ENCODE measurements at regions not wholly inside any gene's neighbourhood (a gene's known extent, or its start where the extent isn't known, plus 50 kb on each side); places are given as distances from the start of the nearest gene placed in this dataset.

- no peak overlapping the region for H3K27ac Mint-ChIP-seq
- no peaks in the 10 kb centered on the region for H3K36me3 Mint-ChIP-seq (ENCODE audit: low read depth)
- peaks cover 3% of the 10 kb centered on the region for H3K4me1 Mint-ChIP-seq (ENCODE audit: low read depth)
- H3K27me3 Mint-ChIP-seq (ENCODE audit: low read depth), result peaks cover 2% of the 10 kb centered on the region
- H3K9me3 Mint-ChIP-seq, result peaks cover 6% of the 10 kb centered on the region
- H3K4me3 Mint-ChIP-seq, result no peak overlapping the region
Measured at GRCh38 chr10:43980313-43980712, 331.6 kb upstream of the ZNF32 start.

- no peak overlapping the region for H3K4me3 Mint-ChIP-seq
- H3K4me1 Mint-ChIP-seq (ENCODE audit: low read depth), result peaks cover 3% of the 10 kb centered on the region
- H3K27me3 Mint-ChIP-seq (ENCODE audit: low read depth), result peaks cover 2% of the 10 kb centered on the region
- no peak overlapping the region for H3K27ac Mint-ChIP-seq
- no peaks in the 10 kb centered on the region for H3K36me3 Mint-ChIP-seq (ENCODE audit: low read depth)
- peaks cover 7% of the 10 kb centered on the region for H3K9me3 Mint-ChIP-seq
Measured at GRCh38 chr10:43979551-43979950, 330.9 kb upstream of the ZNF32 start.

- Mint-ChIP-seq H3K4me3 (no peak overlapping the region), H3K27ac (no peak overlapping the region), H3K4me1 (ENCODE audit: low read depth) (peaks cover 3% of the 10 kb centered on the region), H3K36me3 (ENCODE audit: low read depth) (no peaks in the 10 kb centered on the region), H3K9me3 (peaks cover 9% of the 10 kb centered on the region), H3K27me3 (ENCODE audit: low read depth) (peaks cover 2% of the 10 kb centered on the region)
Measured at GRCh38 chr10:43978936-43979335, 330.3 kb upstream of the ZNF32 start.

- peaks cover 3% of the 10 kb centered on the region for H3K4me1 Mint-ChIP-seq (ENCODE audit: low read depth)
- no peak overlapping the region for H3K27ac Mint-ChIP-seq
- no peak overlapping the region for H3K4me3 Mint-ChIP-seq
- H3K36me3 Mint-ChIP-seq (ENCODE audit: low read depth), result no peaks in the 10 kb centered on the region
- peaks cover 2% of the 10 kb centered on the region for H3K27me3 Mint-ChIP-seq (ENCODE audit: low read depth)
- H3K9me3 Mint-ChIP-seq, result peaks cover 11% of the 10 kb centered on the region
Measured at GRCh38 chr10:43978091-43978490, 329.4 kb upstream of the ZNF32 start.

- peaks cover 11% of the 10 kb centered on the region for H3K9me3 Mint-ChIP-seq
Measured at GRCh38 chr10:43976292-43976691, 327.6 kb upstream of the ZNF32 start.

GRCh38 chr10:43973801-43974200 is 325.1 kb upstream of the ZNF32 start:
- Mint-ChIP-seq H3K27ac (no peak overlapping the region), H3K9me3 (peaks cover 11% of the 10 kb centered on the region), H3K4me3 (no peak overlapping the region), H3K4me1 (ENCODE audit: low read depth) (no peaks in the 10 kb centered on the region), H3K36me3 (ENCODE audit: low read depth) (no peaks in the 10 kb centered on the region), H3K27me3 (ENCODE audit: low read depth) (peaks cover 2% of the 10 kb centered on the region)

More at GRCh38 chr10:43976292-43976691, 327.6 kb upstream of the ZNF32 start:
- Mint-ChIP-seq H3K36me3 (ENCODE audit: low read depth) (no peaks in the 10 kb centered on the region), H3K27me3 (ENCODE audit: low read depth) (peaks cover 2% of the 10 kb centered on the region), H3K4me3 (no peak overlapping the region), H3K4me1 (ENCODE audit: low read depth) (peaks cover 3% of the 10 kb centered on the region), H3K27ac (no peak overlapping the region)

- Mint-ChIP-seq H3K9me3 (peaks cover 11% of the 10 kb centered on the region), H3K4me3 (no peak overlapping the region), H3K4me1 (ENCODE audit: low read depth) (no peaks in the 10 kb centered on the region), H3K27ac (no peak overlapping the region), H3K36me3 (ENCODE audit: low read depth) (no peaks in the 10 kb centered on the region), H3K27me3 (ENCODE audit: low read depth) (peaks cover 2% of the 10 kb centered on the region)
Measured at GRCh38 chr10:43972976-43973647, 324.4 kb upstream of the ZNF32 start.

DNA sequence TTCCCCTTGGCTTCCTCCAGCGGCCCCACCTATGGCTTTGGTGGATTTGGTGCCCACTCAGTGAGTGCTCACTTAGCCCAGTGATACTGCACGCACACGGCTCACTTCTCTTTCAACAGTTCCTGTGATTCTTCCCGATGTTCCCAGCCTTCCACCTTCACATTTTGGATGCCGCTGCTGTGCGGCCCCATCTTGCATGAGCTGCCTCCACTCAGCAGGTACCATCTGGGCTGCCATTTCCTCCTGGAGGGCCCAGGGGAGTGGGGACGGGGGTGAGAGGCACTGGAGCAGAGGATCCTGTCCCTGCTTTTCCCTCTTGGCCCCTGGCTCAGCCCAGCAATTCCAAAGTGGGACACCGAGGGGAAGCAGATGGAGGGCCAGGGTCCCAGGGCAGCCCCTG is 323.3 kb upstream of the ZNF32 start:
- no peaks in the 10 kb centered on the region for H3K4me1 Mint-ChIP-seq (ENCODE audit: low read depth)
- peaks cover 7% of the 10 kb centered on the region for H3K27me3 Mint-ChIP-seq (ENCODE audit: low read depth)
- H3K36me3 Mint-ChIP-seq (ENCODE audit: low read depth), result no peaks in the 10 kb centered on the region
- H3K9me3 Mint-ChIP-seq, result peaks cover 11% of the 10 kb centered on the region
- H3K27ac Mint-ChIP-seq, result no peak overlapping the region
- H3K4me3 Mint-ChIP-seq, result no peak overlapping the region

DNA sequence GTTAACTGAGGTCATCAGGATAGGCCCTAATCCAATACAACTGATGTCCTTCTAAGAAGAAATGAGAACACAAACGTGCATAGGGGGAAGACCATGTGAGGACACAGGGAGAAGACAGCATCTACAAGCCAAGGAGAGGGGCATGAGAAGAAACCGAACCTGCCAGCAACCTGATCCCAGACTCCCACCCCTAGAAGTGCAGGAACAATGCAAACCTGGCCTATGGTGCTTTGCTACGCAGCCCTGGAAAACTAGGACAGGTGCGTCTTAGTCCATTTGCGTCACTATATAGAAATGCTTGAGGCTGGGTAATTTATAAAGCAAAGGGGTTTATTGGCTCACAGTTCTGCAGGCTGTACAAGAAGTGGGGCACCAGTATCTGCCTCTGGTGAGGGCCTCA is 322.6 kb upstream of the ZNF32 start:
- Mint-ChIP-seq H3K27me3 (ENCODE audit: low read depth) (peaks cover 5% of the 10 kb centered on the region), H3K4me3 (no peak overlapping the region), H3K4me1 (ENCODE audit: low read depth) (no peaks in the 10 kb centered on the region), H3K27ac (no peak overlapping the region), H3K9me3 (peaks cover 9% of the 10 kb centered on the region), H3K36me3 (ENCODE audit: low read depth) (no peaks in the 10 kb centered on the region)

- Mint-ChIP-seq H3K4me3 (no peak overlapping the region), H3K27me3 (ENCODE audit: low read depth) (peaks cover 8% of the 10 kb centered on the region), H3K27ac (no peak overlapping the region), H3K4me1 (ENCODE audit: low read depth) (no peaks in the 10 kb centered on the region), H3K9me3 (peaks cover 7% of the 10 kb centered on the region), H3K36me3 (ENCODE audit: low read depth) (no peaks in the 10 kb centered on the region)
Measured at GRCh38 chr10:43970717-43971116, 322.0 kb upstream of the ZNF32 start.

- H3K4me3 Mint-ChIP-seq, result no peak overlapping the region
- H3K27me3 Mint-ChIP-seq (ENCODE audit: low read depth), result peaks cover 14% of the 10 kb centered on the region
- H3K9me3 Mint-ChIP-seq, result peaks cover 3% of the 10 kb centered on the region
- no peak overlapping the region for H3K27ac Mint-ChIP-seq
- H3K4me1 Mint-ChIP-seq (ENCODE audit: low read depth), result no peaks in the 10 kb centered on the region
- no peaks in the 10 kb centered on the region for H3K36me3 Mint-ChIP-seq (ENCODE audit: low read depth)
Measured at GRCh38 chr10:43970018-43970698, 321.5 kb upstream of the ZNF32 start.

GRCh38 chr10:43969506-43969905 is 320.8 kb upstream of the ZNF32 start:
- no peaks in the 10 kb centered on the region for H3K36me3 Mint-ChIP-seq (ENCODE audit: low read depth)
- H3K4me1 Mint-ChIP-seq (ENCODE audit: low read depth), result no peaks in the 10 kb centered on the region
- no peak overlapping the region for H3K27ac Mint-ChIP-seq
- H3K27me3 Mint-ChIP-seq (ENCODE audit: low read depth), result peaks cover 20% of the 10 kb centered on the region
- no peak overlapping the region for H3K4me3 Mint-ChIP-seq
- peaks cover 3% of the 10 kb centered on the region for H3K9me3 Mint-ChIP-seq

DNA sequence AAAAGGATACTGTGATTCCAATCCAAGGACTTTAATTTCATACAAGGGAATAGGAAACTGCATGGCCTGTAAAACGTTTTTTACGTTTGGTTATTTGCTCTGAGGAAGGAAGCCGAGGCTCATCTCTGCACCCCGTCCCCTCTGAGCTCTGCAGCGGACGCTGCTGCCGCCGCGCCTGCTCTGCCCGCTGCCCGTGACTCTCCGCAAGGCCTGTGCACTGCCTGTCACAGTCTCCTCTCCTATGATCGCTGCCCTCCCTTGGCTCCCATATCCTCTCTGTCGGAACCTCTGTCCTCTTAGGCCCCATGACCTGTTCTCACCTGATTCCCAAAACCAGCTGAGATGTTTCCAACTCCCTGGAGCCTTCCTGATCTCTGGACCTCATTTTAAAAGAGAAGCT is 320.3 kb upstream of the ZNF32 start:
- H3K27ac Mint-ChIP-seq, result no peak overlapping the region
- H3K4me3 Mint-ChIP-seq, result no peak overlapping the region
- H3K9me3 Mint-ChIP-seq, result peaks cover 2% of the 10 kb centered on the region

GRCh38 chr10:43968076-43968475 is 319.4 kb upstream of the ZNF32 start:
- H3K36me3 Mint-ChIP-seq (ENCODE audit: low read depth), result no peaks in the 10 kb centered on the region
- no peak overlapping the region for H3K27ac Mint-ChIP-seq
- H3K27me3 Mint-ChIP-seq (ENCODE audit: low read depth), result peaks cover 26% of the 10 kb centered on the region
- no peaks in the 10 kb centered on the region for H3K4me1 Mint-ChIP-seq (ENCODE audit: low read depth)
- no peaks in the 10 kb centered on the region for H3K9me3 Mint-ChIP-seq
- no peak overlapping the region for H3K4me3 Mint-ChIP-seq

More for the DNA sequence above, 320.3 kb upstream of the ZNF32 start:
- Mint-ChIP-seq H3K36me3 (ENCODE audit: low read depth) (no peaks in the 10 kb centered on the region), H3K27me3 (ENCODE audit: low read depth) (peaks cover 26% of the 10 kb centered on the region), H3K4me1 (ENCODE audit: low read depth) (no peaks in the 10 kb centered on the region)

GRCh38 chr10:43966571-43966965 is 317.9 kb upstream of the ZNF32 start:
- Mint-ChIP-seq H3K27ac (no peak overlapping the region), H3K9me3 (no peaks in the 10 kb centered on the region), H3K4me3 (no peak overlapping the region), H3K27me3 (ENCODE audit: low read depth) (peaks cover 26% of the 10 kb centered on the region), H3K36me3 (ENCODE audit: low read depth) (no peaks in the 10 kb centered on the region), H3K4me1 (ENCODE audit: low read depth) (no peaks in the 10 kb centered on the region)
